Type B pancreatic cell (in vitro differentiated cells): ENCODE measurements at regions not wholly inside any gene's neighbourhood (a gene's known extent, or its start where the extent isn't known, plus 50 kb on each side); places are given as distances from the start of the nearest gene placed in this dataset.
"Not testable (repeated sequence)": the region's sequence is repeated elsewhere in the genome, so short reads cannot be mapped to it uniquely, and the experiment has no call there.

Experiments used
- DNase-seq: peaks from one replicate; pipeline ENCODE4 v3.0.0; 2021; ENCODE audit warnings: mixed read lengths; ENCODE audit not compliant: unreplicated experiment; ENCODE audit errors: extremely low spot score
- H3K27ac Mint-ChIP-seq: 2 replicates; pipeline ENCODE4 v1.8.0; 2021; ENCODE audit warnings: mild to moderate bottlenecking, mixed read lengths
- H3K27me3 Mint-ChIP-seq: 2 replicates; pipeline ENCODE4 v1.8.0; 2021; ENCODE audit warnings: mixed read lengths
- H3K36me3 Mint-ChIP-seq: 2 replicates; pipeline ENCODE4 v1.8.0; 2021; ENCODE audit warnings: mixed read lengths
- H3K4me1 Mint-ChIP-seq: one replicate; pipeline ENCODE4 v1.8.0; 2021; ENCODE audit warnings: mixed read lengths; ENCODE audit not compliant: unreplicated experiment
- H3K4me3 Mint-ChIP-seq: 2 replicates; pipeline ENCODE4 v1.8.0; 2021; ENCODE audit warnings: mild to moderate bottlenecking, mixed read lengths
- H3K9me3 Mint-ChIP-seq: 2 replicates; pipeline ENCODE4 v1.8.0; 2021; ENCODE audit warnings: mixed read lengths
- CTCF ChIP-seq: fragments of 200-600 bp; sonication (generic); conservative IDR thresholded peaks from 2 replicates; pipeline ENCODE4 v1.5.0; 2021; ENCODE audit warnings: antibody characterized with exemption, mild to moderate bottlenecking

GRCh38 chrX:69060631-69061408, 104.4 kb downstream of the PJA1 start:
- TF ChIP-seq CTCF = peak; percentile 29
- Mint-ChIP-seq H3K9me3 (no peaks in the 10 kb centered on the region), H3K4me1 (no peaks in the 10 kb centered on the region), H3K27ac (no peak overlapping the region), H3K4me3 (no peak overlapping the region), H3K27me3 (no peaks in the 10 kb centered on the region), H3K36me3 (no peaks in the 10 kb centered on the region)
- peak; percentile 49 for DNase-seq

- no peak for DNase-seq
- Mint-ChIP-seq H3K4me1 (no peaks in the 10 kb centered on the region), H3K27ac (no peak overlapping the region), H3K27me3 (no peaks in the 10 kb centered on the region), H3K4me3 (no peak overlapping the region), H3K36me3 (no peaks in the 10 kb centered on the region), H3K9me3 (peaks cover 4% of the 10 kb centered on the region)
- TF ChIP-seq CTCF = no peak
These were observed 110.1 kb downstream of the PJA1 start for GRCh38 chrX:69055193-69055592.

GRCh38 chrX:69054497-69054896, 110.8 kb downstream of the PJA1 start:
- not testable (repeated sequence) for H3K9me3 Mint-ChIP-seq, H3K27me3 Mint-ChIP-seq, H3K36me3 Mint-ChIP-seq, DNase-seq, H3K27ac Mint-ChIP-seq, H3K4me3 Mint-ChIP-seq, H3K4me1 Mint-ChIP-seq

- no peaks in the 10 kb centered on the region for H3K27me3 Mint-ChIP-seq
- peaks cover 4% of the 10 kb centered on the region for H3K9me3 Mint-ChIP-seq
- no peak overlapping the region for H3K4me3 Mint-ChIP-seq
- DNase-seq = no peak
- no peak overlapping the region for H3K27ac Mint-ChIP-seq
- H3K36me3 Mint-ChIP-seq = no peaks in the 10 kb centered on the region
- H3K4me1 Mint-ChIP-seq = no peaks in the 10 kb centered on the region
- TF ChIP-seq CTCF = no peak
These were observed 113.4 kb downstream of the PJA1 start for GRCh38 chrX:69051901-69052300.

GRCh38 chrX:69050051-69050765, 115.0 kb downstream of the PJA1 start:
- H3K27me3 Mint-ChIP-seq = no peaks in the 10 kb centered on the region
- H3K36me3 Mint-ChIP-seq = no peaks in the 10 kb centered on the region
- peaks cover 2% of the 10 kb centered on the region for H3K9me3 Mint-ChIP-seq
- DNase-seq = no peak
- H3K4me3 Mint-ChIP-seq = no peak overlapping the region
- H3K27ac Mint-ChIP-seq = no peak overlapping the region
- H3K4me1 Mint-ChIP-seq = no peaks in the 10 kb centered on the region
- no peak for TF ChIP-seq CTCF

GRCh38 chrX:69046996-69047490, 118.2 kb downstream of the PJA1 start:
- Mint-ChIP-seq H3K27me3 (no peaks in the 10 kb centered on the region), H3K4me1 (no peaks in the 10 kb centered on the region), H3K4me3 (no peak overlapping the region), H3K27ac (no peak overlapping the region), H3K9me3 (no peaks in the 10 kb centered on the region), H3K36me3 (no peaks in the 10 kb centered on the region)
- DNase-seq = no peak
- no peak for TF ChIP-seq CTCF
